GM23338 (cell line): ENCODE measurements at regions not wholly inside any gene's neighbourhood (a gene's known extent, or its start where the extent isn't known, plus 50 kb on each side); places are given as distances from the start of the nearest gene placed in this dataset.

Source experiments
- ATAC-seq: fragments of 200-7000 bp; cut with Tn5 transposase; 3 replicates; pipeline ENCODE4 v1.9.1; 2020
- DNase-seq: peaks from one replicate; pipeline ENCODE4 v3.0.0-alpha.2; 2015; ENCODE audit warnings: low spot score
- H2AFZ ChIP-seq: fragments of 200-600 bp; sonication (generic); 2 replicates; pipeline ENCODE4 v1.8.0; 2016; ENCODE audit warnings: antibody characterized with exemption, mild to moderate bottlenecking, moderate library complexity
- H3F3A ChIP-seq: fragments of 200-600 bp; sonication (generic); replicated peaks from 2 replicates; pipeline ENCODE4 v1.8.0; 2017; ENCODE audit warnings: antibody characterized with exemption, mixed run types, low read depth
- H3K27ac ChIP-seq: fragments of 200-600 bp; sonication (generic); 2 replicates; pipeline ENCODE4 v1.6.1; 2016; ENCODE audit warnings: low read depth
- H3K27me3 ChIP-seq: fragments of 200-600 bp; sonication (generic); 2 replicates; pipeline ENCODE4 v1.8.0; 2016; ENCODE audit warnings: mild to moderate bottlenecking, mixed run types, moderate library complexity; ENCODE audit not compliant: insufficient read depth
- H3K36me3 ChIP-seq: fragments of 200-600 bp; sonication (generic); 2 replicates; pipeline ENCODE4 v1.8.0; 2016; ENCODE audit warnings: mild to moderate bottlenecking; ENCODE audit not compliant: insufficient read depth
- H3K4me1 ChIP-seq: fragments of 200-600 bp; sonication (generic); 2 replicates; pipeline ENCODE4 v1.8.0; 2016; ENCODE audit warnings: mild to moderate bottlenecking, moderate library complexity; ENCODE audit not compliant: insufficient read depth
- H3K4me2 ChIP-seq: fragments of 200-600 bp; sonication (generic); 2 replicates; pipeline ENCODE4 v1.7.1; 2017; ENCODE audit warnings: mixed run types
- H3K4me3 ChIP-seq: fragments of 200-600 bp; sonication (generic); 2 replicates; pipeline ENCODE4 v1.6.1; 2016; ENCODE audit warnings: mixed run types
- H3K79me2 ChIP-seq: fragments of 200-600 bp; sonication (generic); replicated peaks from 2 replicates; pipeline ENCODE4 v1.8.0; 2017; ENCODE audit warnings: mild to moderate bottlenecking; ENCODE audit not compliant: insufficient read depth
- H3K9me2 ChIP-seq: fragments of 200-600 bp; sonication (generic); 2 replicates; pipeline ENCODE4 v1.8.0; 2017; ENCODE audit not compliant: insufficient read depth
- H4K20me1 ChIP-seq: fragments of 200-600 bp; sonication (generic); replicated peaks from 2 replicates; pipeline ENCODE4 v1.8.0; 2017; ENCODE audit warnings: mild to moderate bottlenecking; ENCODE audit not compliant: insufficient read depth
- H3K27ac Mint-ChIP-seq: 2 replicates; pipeline ENCODE4 v1.8.0; 2020; ENCODE audit warnings: inconsistent platforms, mild to moderate bottlenecking, moderate library complexity, mixed read lengths
- H3K27me3 Mint-ChIP-seq: 3 replicates; pipeline ENCODE4 v1.8.0; 2022; ENCODE audit warnings: low read depth, mild to moderate bottlenecking, moderate library complexity, mixed read lengths, inconsistent platforms; ENCODE audit not compliant: insufficient read depth, poor library complexity
- H3K36me3 Mint-ChIP-seq: 3 replicates; pipeline ENCODE4 v1.8.0; 2021; ENCODE audit warnings: low read depth, mild to moderate bottlenecking, inconsistent platforms, moderate library complexity, mixed read lengths
- H3K4me1 Mint-ChIP-seq: 3 replicates; pipeline ENCODE4 v1.8.0; 2020; ENCODE audit warnings: mild to moderate bottlenecking, inconsistent platforms, mixed read lengths
- H3K4me3 Mint-ChIP-seq: 3 replicates; pipeline ENCODE4 v1.8.0; 2021; ENCODE audit warnings: moderate library complexity, mild to moderate bottlenecking, inconsistent platforms, mixed read lengths
- H3K9me3 Mint-ChIP-seq: 3 replicates; pipeline ENCODE4 v1.8.0; 2020; ENCODE audit warnings: moderate library complexity, mild to moderate bottlenecking, inconsistent platforms, mixed read lengths
- CREB1 ChIP-seq: fragments of 250-450 bp; sonication (Bioruptor Pico); IDR thresholded peaks from 2 replicates; pipeline ENCODE4 v1.5.0; 2020; ENCODE audit warnings: low read depth, mild to moderate bottlenecking, moderate library complexity
- CTCF ChIP-seq, 2 experiments: fragments of 200-600 bp in 1 of 2; sonication (generic) in 1 of 2; conservative IDR thresholded peaks; 2 replicates each; pipeline versions ENCODE4 v1.5.1 to v1.6.1; 2016 to 2017; ENCODE audit warnings: antibody characterized with exemption in 2 of 2, low read depth in 2 of 2, mild to moderate bottlenecking in 2 of 2, moderate library complexity in 1 of 2
- ETS1 ChIP-seq: IDR thresholded peaks from 2 replicates; pipeline ENCODE4 v1.6.1; 2016; ENCODE audit warnings: antibody characterized with exemption
- EZH2 ChIP-seq: fragments of 200-600 bp; sonication (generic); IDR thresholded peaks from one replicate; pipeline ENCODE4 v1.8.0; 2017; ENCODE audit warnings: antibody characterized with exemption, mild to moderate bottlenecking, low read depth; ENCODE audit not compliant: unreplicated experiment
- EZH2phosphoT487 ChIP-seq: fragments of 200-600 bp; sonication (generic); IDR thresholded peaks from one replicate; pipeline ENCODE4 v1.8.1; 2018; ENCODE audit warnings: antibody characterized with exemption; ENCODE audit not compliant: unreplicated experiment
- NANOG ChIP-seq: IDR thresholded peaks from 2 replicates; pipeline ENCODE4 v1.6.1; 2016; ENCODE audit warnings: antibody characterized with exemption, borderline replicate concordance
- POLR2AphosphoS5 ChIP-seq: IDR thresholded peaks from 2 replicates; pipeline ENCODE4 v1.6.1; 2016; ENCODE audit warnings: antibody characterized with exemption, low read depth
- REST ChIP-seq: IDR thresholded peaks from one replicate; pipeline ENCODE4 v1.6.1; 2018; ENCODE audit warnings: antibody characterized with exemption; ENCODE audit not compliant: unreplicated experiment
- STAT1 ChIP-seq: IDR thresholded peaks from one replicate; pipeline ENCODE4 v1.6.1; 2016; ENCODE audit warnings: antibody characterized with exemption; ENCODE audit not compliant: unreplicated experiment
- ZNF114 ChIP-seq: fragments of 250-450 bp; sonication (Bioruptor Pico); IDR thresholded peaks from 2 replicates; pipeline ENCODE4 v1.5.0; 2020; ENCODE audit warnings: mild to moderate bottlenecking, moderate library complexity
- ZNF331 ChIP-seq: fragments of 250-450 bp; sonication (Bioruptor Pico); IDR thresholded peaks from 2 replicates; pipeline ENCODE4 v1.5.0; 2020; ENCODE audit warnings: low read depth, mild to moderate bottlenecking, moderate library complexity

GRCh38 chr17:74059479-74060240, 143.8 kb upstream of the RPL38 start (continued):
- TF ChIP-seq REST (no peak), ZNF114 (no peak), POLR2AphosphoS5 (no peak)

GRCh38 chr17:74061758-74062157, 141.7 kb upstream of the RPL38 start:
- Histone ChIP-seq H3K79me2 (no peaks in the 10 kb centered on the region), H3K4me1 (no peaks in the 10 kb centered on the region), H4K20me1 (no peaks in the 10 kb centered on the region), H2AFZ (no peak overlapping the region), H3K9me2 (no peaks in the 10 kb centered on the region), H3K27me3 (no peaks in the 10 kb centered on the region), H3F3A (no peaks in the 10 kb centered on the region), H3K4me2 (no peak overlapping the region), H3K27ac (no peak overlapping the region), H3K36me3 (no peaks in the 10 kb centered on the region), H3K4me3 (no peak overlapping the region)
- no peak overlapping the region for H3K4me3 Mint-ChIP-seq
- H3K27me3 Mint-ChIP-seq, result peaks cover 2% of the 10 kb centered on the region
- peaks cover 6% of the 10 kb centered on the region for H3K4me1 Mint-ChIP-seq
- no peak overlapping the region for H3K27ac Mint-ChIP-seq
- ATAC-seq (no peak), DNase-seq (no peak)
- H3K9me3 Mint-ChIP-seq, result peaks cover 5% of the 10 kb centered on the region; the same call in 2 of the 3 replicates
- no peaks in the 10 kb centered on the region; the same call in 2 of the 3 replicates for H3K36me3 Mint-ChIP-seq
- no peak for TF ChIP-seq POLR2AphosphoS5
- no peak for TF ChIP-seq EZH2phosphoT487
- TF ChIP-seq REST, result no peak
- no peak for TF ChIP-seq ZNF331 (CRISPR knock-in tag)
- no peak for TF ChIP-seq STAT1
- TF ChIP-seq CTCF (conservative IDR thresholded peaks at IDR 0.05; ENCODE audit: low read depth in 2 of 2), result no peak
- TF ChIP-seq EZH2, result no peak
- no peak for TF ChIP-seq ZNF114
- TF ChIP-seq ETS1, result no peak
- no peak for TF ChIP-seq NANOG
- no peak for TF ChIP-seq CREB1
